ENCODE measurements at regions not wholly inside any gene's neighbourhood (a gene's known extent, or its start where the extent isn't known, plus 50 kb on each side); places are given as distances from the start of the nearest gene placed in this dataset.

- TF ChIP-seq POLR2AphosphoS5 (IDR thresholded peaks at IDR 0.05; ENCODE audit: low read depth, low read length): no peak
- no peak for TF ChIP-seq POLR2A (IDR thresholded peaks at IDR 0.05; ENCODE audit: low read depth, low read length)
These were observed 63.3 kb upstream of the PRSS1 start for GRCh38 chr7:142685877-142686508.

Measured in GM12892 (cell line).